ENCODE measurements at regions not wholly inside any gene's neighbourhood (a gene's known extent, or its start where the extent isn't known, plus 50 kb on each side); places are given as distances from the start of the nearest gene placed in this dataset.
"Not testable (repeated sequence)": the region's sequence is repeated elsewhere in the genome, so short reads cannot be mapped to it uniquely, and the experiment has no call there.

DNA sequence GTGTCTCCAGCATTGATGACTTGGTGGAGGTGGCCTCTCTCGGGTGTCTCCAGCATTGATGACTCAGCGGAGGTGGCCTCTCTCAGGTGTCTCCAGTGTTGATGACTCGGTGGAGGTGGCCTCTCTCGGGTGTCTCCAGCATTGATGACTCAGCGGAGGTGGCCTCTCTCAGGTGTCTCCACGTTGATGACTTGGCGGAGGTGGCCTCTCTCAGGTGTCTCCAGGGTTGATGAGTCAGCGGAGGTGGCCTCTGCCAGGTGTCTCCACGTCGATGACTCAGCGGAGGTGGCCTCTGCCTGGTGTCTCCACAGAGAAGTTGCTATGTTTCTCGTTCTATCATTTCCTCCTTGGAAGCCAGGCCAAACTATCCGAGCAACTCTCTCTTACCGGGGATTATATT is 87.7 kb downstream of the ASMT start:
- CTCF ChIA-PET; H2AFZ ChIP-seq (ENCODE audit: insufficient read depth, low read depth, low read length, poor library complexity, severe bottlenecking); POLR2A ChIA-PET; H3K9me3 Mint-ChIP-seq (ENCODE audit: insufficient read depth); H3K4me2 ChIP-seq (replicated peaks; ENCODE audit: low read depth, low read length, poor library complexity, severe bottlenecking); H3K27me3 ChIP-seq (replicated peaks in 1 of 4; ENCODE audit: control extremely low read depth in 1 of 4, control insufficient read depth in 3 of 4, insufficient read depth in 4 of 4, low read length in 3 of 4); ATAC-seq (ENCODE audit: low read depth); DNase-seq; H3K9me3 ChIP-seq (ENCODE audit: control extremely low read depth in 1 of 3, control insufficient read depth in 2 of 3, insufficient read depth in 1 of 3, low read length in 2 of 3); H3K79me2 ChIP-seq (ENCODE audit: control insufficient read depth, insufficient read depth, low read length); H3K27ac Mint-ChIP-seq; H3K27me3 Mint-ChIP-seq; H3K9ac ChIP-seq (ENCODE audit: low read length); H3K4me1 ChIP-seq (ENCODE audit: control insufficient read depth in 2 of 2, insufficient read depth in 2 of 2, low read length in 2 of 2); H3K4me3 ChIP-seq (ENCODE audit: control extremely low read depth in 1 of 5, extremely low read depth in 1 of 5, insufficient read depth in 1 of 5, low read depth in 2 of 5, low read length in 4 of 5); H3K4me1 Mint-ChIP-seq; H3K27ac ChIP-seq (ENCODE audit: low read length in 2 of 2); intact Hi-C loops (cut with micrococcal nuclease); H4K20me1 ChIP-seq (ENCODE audit: control insufficient read depth, insufficient read depth, low read length, poor library complexity, severe bottlenecking); H3K4me3 Mint-ChIP-seq; H3K36me3 ChIP-seq (replicated peaks in 1 of 2; ENCODE audit: control extremely low read depth in 1 of 2, control insufficient read depth in 1 of 2, extremely low read depth in 1 of 2, insufficient read depth in 2 of 2, low read length in 1 of 2): not testable (repeated sequence)
- WGBS (ENCODE audit: insufficient coverage) = 86% methylated on average over 11 of the region's 14 CpGs

- H3K79me2 ChIP-seq (ENCODE audit: control insufficient read depth, insufficient read depth, low read length); H3K9ac ChIP-seq (ENCODE audit: low read length); DNase-seq; H3K4me3 ChIP-seq (ENCODE audit: control extremely low read depth in 1 of 5, extremely low read depth in 1 of 5, insufficient read depth in 1 of 5, low read depth in 2 of 5, low read length in 4 of 5); H3K27me3 ChIP-seq (replicated peaks in 1 of 4; ENCODE audit: control extremely low read depth in 1 of 4, control insufficient read depth in 3 of 4, insufficient read depth in 4 of 4, low read length in 3 of 4); ATAC-seq (ENCODE audit: low read depth); H3K27me3 Mint-ChIP-seq; intact Hi-C loops (cut with micrococcal nuclease); POLR2A ChIA-PET; H4K20me1 ChIP-seq (ENCODE audit: control insufficient read depth, insufficient read depth, low read length, poor library complexity, severe bottlenecking); H3K27ac Mint-ChIP-seq; H3K4me3 Mint-ChIP-seq; H3K27ac ChIP-seq (ENCODE audit: low read length in 2 of 2); CTCF ChIA-PET; H3K9me3 ChIP-seq (ENCODE audit: control extremely low read depth in 1 of 3, control insufficient read depth in 2 of 3, insufficient read depth in 1 of 3, low read length in 2 of 3); H2AFZ ChIP-seq (ENCODE audit: insufficient read depth, low read depth, low read length, poor library complexity, severe bottlenecking); H3K4me1 Mint-ChIP-seq; H3K4me1 ChIP-seq (ENCODE audit: control insufficient read depth in 2 of 2, insufficient read depth in 2 of 2, low read length in 2 of 2); H3K9me3 Mint-ChIP-seq (ENCODE audit: insufficient read depth); H3K36me3 ChIP-seq (replicated peaks in 1 of 2; ENCODE audit: control extremely low read depth in 1 of 2, control insufficient read depth in 1 of 2, extremely low read depth in 1 of 2, insufficient read depth in 2 of 2, low read length in 1 of 2); H3K4me2 ChIP-seq (replicated peaks; ENCODE audit: low read depth, low read length, poor library complexity, severe bottlenecking): not testable (repeated sequence)
- 96% methylated on average over 20 of the region's 25 CpGs for WGBS (ENCODE audit: insufficient coverage)
These were observed 94.4 kb downstream of the ASMT start for GRCh38 chrX:1709277-1709676.

GRCh38 chrX:1713296-1713695 is 98.4 kb downstream of the ASMT start:
- Mint-ChIP-seq H3K4me1 (no peaks in the 10 kb centered on the region), H3K27me3 (no peaks in the 10 kb centered on the region), H3K4me3 (no peak overlapping the region), H3K27ac (no peak overlapping the region), H3K9me3 (ENCODE audit: insufficient read depth) (no peaks in the 10 kb centered on the region)
- Histone ChIP-seq H3K27ac (ENCODE audit: low read length in 2 of 2) (no peak overlapping the region), H3K27me3 (replicated peaks in 1 of 4; ENCODE audit: control extremely low read depth in 1 of 4, control insufficient read depth in 3 of 4, insufficient read depth in 4 of 4, low read length in 3 of 4) (no peaks in the 10 kb centered on the region), H3K4me1 (ENCODE audit: control insufficient read depth in 2 of 2, insufficient read depth in 2 of 2, low read length in 2 of 2) (no peaks in the 10 kb centered on the region), H3K4me3 (ENCODE audit: control extremely low read depth in 1 of 5, extremely low read depth in 1 of 5, insufficient read depth in 1 of 5, low read depth in 2 of 5, low read length in 4 of 5) (no peak overlapping the region), H3K9ac (ENCODE audit: low read length) (no peak overlapping the region), H3K4me2 (replicated peaks; ENCODE audit: low read depth, low read length, poor library complexity, severe bottlenecking) (no peak overlapping the region), H4K20me1 (ENCODE audit: control insufficient read depth, insufficient read depth, low read length, poor library complexity, severe bottlenecking) (no peaks in the 10 kb centered on the region), H3K9me3 (ENCODE audit: control extremely low read depth in 1 of 3, control insufficient read depth in 2 of 3, insufficient read depth in 1 of 3, low read length in 2 of 3) (peaks cover 0 to 8% (median 0%) of the 10 kb centered on the region in 3 donors), H3K79me2 (ENCODE audit: control insufficient read depth, insufficient read depth, low read length) (no peaks in the 10 kb centered on the region), H2AFZ (ENCODE audit: insufficient read depth, low read depth, low read length, poor library complexity, severe bottlenecking) (no peak overlapping the region), H3K36me3 (replicated peaks in 1 of 2; ENCODE audit: control extremely low read depth in 1 of 2, control insufficient read depth in 1 of 2, extremely low read depth in 1 of 2, insufficient read depth in 2 of 2, low read length in 1 of 2) (peaks cover 0 to 5% of the 10 kb centered on the region in 2 experiments)
- DNase-seq (no peak), ATAC-seq (ENCODE audit: low read depth) (no peak)
- ChIA-PET CTCF (no interaction called here), POLR2A (no interaction called here)
- TF ChIP-seq EZH2 (IDR thresholded peaks at IDR 0.05; ENCODE audit: borderline replicate concordance, insufficient read depth, low read depth, low read length, poor library complexity, severe bottlenecking) (no peak), CTCF (IDR thresholded peaks at IDR 0.05) (no peak)
- intact Hi-C loops (cut with micrococcal nuclease) = no loop called here
- WGBS (ENCODE audit: insufficient coverage) = no CpG with 5 or more reads among the region's 2 CpGs
